ENCODE measurements at regions not wholly inside any gene's neighbourhood (a gene's known extent, or its start where the extent isn't known, plus 50 kb on each side); places are given as distances from the start of the nearest gene placed in this dataset.

- Histone ChIP-seq H3K27ac (no peak overlapping the region), H3K9ac (no peak overlapping the region), H3K27me3 (ENCODE audit: control insufficient read depth, insufficient read depth, low read length) (no peaks in the 10 kb centered on the region), H3K4me2 (ENCODE audit: low read length) (no peak overlapping the region), H2AFZ (no peak overlapping the region), H3K9me3 (ENCODE audit: control insufficient read depth, low read length) (no peaks in the 10 kb centered on the region), H3K79me2 (no peaks in the 10 kb centered on the region), H3K4me3 (ENCODE audit: low read depth, low read length) (no peak overlapping the region), H3K36me3 (ENCODE audit: control insufficient read depth, insufficient read depth, low read length) (no peaks in the 10 kb centered on the region), H3K4me1 (no peaks in the 10 kb centered on the region)
- no peak for TF ChIP-seq CTCF (IDR thresholded peaks at IDR 0.05)
Measured at GRCh38 chr3:106299300-106300098, 430.7 kb upstream of the CBLB start.

GRCh38 chr3:106302451-106303221, 433.8 kb upstream of the CBLB start:
- no peak for TF ChIP-seq CTCF (IDR thresholded peaks at IDR 0.05)
- H3K9ac ChIP-seq = no peak overlapping the region
- no peaks in the 10 kb centered on the region for H3K79me2 ChIP-seq
- H3K4me3 ChIP-seq (ENCODE audit: low read depth, low read length) = no peak overlapping the region
- no peaks in the 10 kb centered on the region for H3K9me3 ChIP-seq (ENCODE audit: control insufficient read depth, low read length)
- no peaks in the 10 kb centered on the region for H3K4me1 ChIP-seq
- H3K36me3 ChIP-seq (ENCODE audit: control insufficient read depth, insufficient read depth, low read length) = no peaks in the 10 kb centered on the region
- no peak overlapping the region for H3K27ac ChIP-seq
- no peak overlapping the region for H2AFZ ChIP-seq
- H3K27me3 ChIP-seq (ENCODE audit: control insufficient read depth, insufficient read depth, low read length) = no peaks in the 10 kb centered on the region
- no peak overlapping the region for H3K4me2 ChIP-seq (ENCODE audit: low read length)

GRCh38 chr3:106303766-106304165, 435.0 kb upstream of the CBLB start:
- no peak overlapping the region for H3K4me3 ChIP-seq (ENCODE audit: low read depth, low read length)
- no peaks in the 10 kb centered on the region for H3K9me3 ChIP-seq (ENCODE audit: control insufficient read depth, low read length)
- TF ChIP-seq CTCF (IDR thresholded peaks at IDR 0.05) = no peak
- H3K4me2 ChIP-seq (ENCODE audit: low read length) = no peak overlapping the region
- H3K36me3 ChIP-seq (ENCODE audit: control insufficient read depth, insufficient read depth, low read length) = no peaks in the 10 kb centered on the region
- no peaks in the 10 kb centered on the region for H3K79me2 ChIP-seq
- H3K27me3 ChIP-seq (ENCODE audit: control insufficient read depth, insufficient read depth, low read length) = no peaks in the 10 kb centered on the region
- no peaks in the 10 kb centered on the region for H3K4me1 ChIP-seq
- H2AFZ ChIP-seq = no peak overlapping the region
- no peak overlapping the region for H3K27ac ChIP-seq
- H3K9ac ChIP-seq = no peak overlapping the region

- H3K9me3 ChIP-seq (ENCODE audit: control insufficient read depth, low read length) = no peaks in the 10 kb centered on the region
- H3K27ac ChIP-seq = no peak overlapping the region
- H3K9ac ChIP-seq = no peak overlapping the region
- no peaks in the 10 kb centered on the region for H3K4me1 ChIP-seq
- no peaks in the 10 kb centered on the region for H3K27me3 ChIP-seq (ENCODE audit: control insufficient read depth, insufficient read depth, low read length)
- H2AFZ ChIP-seq = no peak overlapping the region
- no peaks in the 10 kb centered on the region for H3K36me3 ChIP-seq (ENCODE audit: control insufficient read depth, insufficient read depth, low read length)
- H3K79me2 ChIP-seq = no peaks in the 10 kb centered on the region
- no peak overlapping the region for H3K4me2 ChIP-seq (ENCODE audit: low read length)
- TF ChIP-seq CTCF (IDR thresholded peaks at IDR 0.05) = no peak
- no peak overlapping the region for H3K4me3 ChIP-seq (ENCODE audit: low read depth, low read length)
Measured at GRCh38 chr3:106305127-106305526, 436.3 kb upstream of the CBLB start.

All from parathyroid adenoma (tissue), 2 donors.